GM06990 (cell line): ENCODE measurements at regions not wholly inside any gene's neighbourhood (a gene's known extent, or its start where the extent isn't known, plus 50 kb on each side); places are given as distances from the start of the nearest gene placed in this dataset.

Experiments used
- DNase-seq: peaks from one replicate; pipeline ENCODE4 v3.0.0-alpha.2; 2011; ENCODE audit not compliant: insufficient read length; ENCODE audit errors: extremely low read depth
- H3K27me3 ChIP-seq: replicated peaks from 2 replicates; pipeline ENCODE4 v1.6.0; 2011; ENCODE audit warnings: low read length; ENCODE audit not compliant: control insufficient read depth, insufficient read depth
- H3K36me3 ChIP-seq: 2 replicates; pipeline ENCODE4 v1.5.1; 2011; ENCODE audit warnings: low read length; ENCODE audit not compliant: control insufficient read depth, insufficient read depth
- H3K4me3 ChIP-seq: replicated peaks from 2 replicates; pipeline ENCODE4 v1.5.1; 2011; ENCODE audit warnings: low read depth, mild to moderate bottlenecking, control low read depth, low read length
- CTCF ChIP-seq: IDR thresholded peaks from 2 replicates; pipeline ENCODE4 v1.5.1; 2011; ENCODE audit warnings: low read length, control low read depth, mild to moderate bottlenecking, inconsistent platforms; ENCODE audit not compliant: insufficient read depth, poor library complexity, severe bottlenecking

DNA sequence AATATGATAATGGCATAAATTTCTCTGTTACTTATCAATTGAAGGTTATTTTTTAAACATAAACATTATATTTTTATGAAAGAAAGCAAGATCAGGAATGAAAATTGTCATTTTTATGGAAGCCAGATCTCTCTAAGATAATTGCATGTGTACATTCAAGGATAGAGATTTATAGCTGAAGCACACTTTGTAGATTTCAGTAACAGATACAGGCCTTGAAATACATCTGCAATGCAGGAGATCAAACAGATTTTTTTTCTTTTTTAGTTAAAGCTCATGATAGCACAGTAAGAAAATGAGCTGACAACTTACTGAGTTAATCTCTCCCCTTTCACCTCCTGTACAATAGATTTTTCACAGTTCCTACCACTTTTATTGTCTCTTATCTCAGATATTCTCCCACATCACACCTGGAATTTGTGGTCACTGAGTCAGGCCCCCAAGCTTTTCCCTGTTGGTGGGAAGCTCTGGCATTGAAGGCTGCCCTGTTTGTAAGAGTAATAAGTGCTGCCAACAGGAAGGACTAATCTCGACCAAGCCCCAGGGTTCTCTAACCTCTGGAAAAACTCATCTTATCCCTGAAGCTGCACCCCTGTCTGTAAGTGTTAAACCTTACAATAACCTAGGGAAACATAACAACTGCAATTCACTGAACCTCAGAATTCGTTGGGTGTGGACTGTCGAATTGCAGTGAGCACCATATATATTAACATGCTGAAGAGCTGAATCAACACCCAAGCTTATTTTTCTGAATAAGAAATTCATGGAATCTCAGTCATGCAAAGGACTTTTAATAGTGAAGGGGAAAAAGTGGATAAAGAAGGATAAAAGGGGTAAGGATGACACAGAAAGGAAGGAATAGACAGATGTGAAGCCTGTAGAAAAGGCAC, 599.0 kb downstream of the LMO4 start:
- Histone ChIP-seq H3K27me3 (no peaks in the 10 kb centered on the region), H3K36me3 (no peaks in the 10 kb centered on the region), H3K4me3 (no peak overlapping the region)
- TF ChIP-seq CTCF = no peak
- DNase-seq = no peak

GRCh38 chr1:87928623-87929022, 599.9 kb downstream of the LMO4 start:
- no peak for DNase-seq
- TF ChIP-seq CTCF = no peak
- Histone ChIP-seq H3K27me3 (no peaks in the 10 kb centered on the region), H3K4me3 (no peak overlapping the region), H3K36me3 (no peaks in the 10 kb centered on the region)

GRCh38 chr1:87929906-87930305, 601.2 kb downstream of the LMO4 start:
- Histone ChIP-seq H3K4me3 (no peak overlapping the region), H3K36me3 (no peaks in the 10 kb centered on the region), H3K27me3 (no peaks in the 10 kb centered on the region)
- no peak for DNase-seq
- no peak for TF ChIP-seq CTCF

DNA sequence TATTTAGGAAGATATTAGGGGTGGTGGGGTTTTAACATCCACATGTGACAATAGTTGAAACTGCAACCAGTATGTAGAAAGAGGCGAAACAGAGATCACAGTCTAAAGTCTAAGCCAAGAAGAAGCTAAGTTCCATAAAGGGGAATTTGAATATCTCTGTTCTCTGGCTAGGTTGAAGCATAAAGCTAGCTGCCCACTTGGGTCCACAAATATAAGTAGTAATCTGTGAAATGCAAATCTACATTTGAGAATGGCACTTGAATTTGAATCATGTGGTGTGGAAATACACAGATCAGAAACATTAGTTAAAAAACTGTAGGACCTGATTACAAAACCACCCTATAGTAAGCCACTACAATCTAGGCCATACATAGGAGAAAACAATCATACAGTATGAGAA, 602.1 kb downstream of the LMO4 start:
- no peak for DNase-seq
- Histone ChIP-seq H3K4me3 (no peak overlapping the region), H3K27me3 (no peaks in the 10 kb centered on the region), H3K36me3 (no peaks in the 10 kb centered on the region)
- TF ChIP-seq CTCF = no peak

DNA sequence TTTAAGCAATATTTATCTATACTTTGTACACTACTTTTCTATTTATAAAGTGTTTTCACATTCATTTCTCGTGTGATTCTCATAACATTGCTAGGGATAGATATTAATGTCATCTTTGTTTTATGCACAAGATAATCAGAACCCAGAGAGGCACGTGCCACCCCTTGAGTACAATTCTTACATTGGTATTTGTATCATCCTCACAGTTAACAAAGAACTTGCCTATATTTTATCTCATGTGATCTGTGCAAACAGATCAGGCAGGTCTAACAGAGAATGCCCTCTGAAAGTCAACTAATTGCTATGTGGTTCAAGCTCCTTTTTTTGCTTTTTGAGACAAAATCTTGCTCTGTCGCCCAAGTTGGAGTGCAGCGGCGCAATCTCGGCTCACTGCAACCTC, 604.5 kb downstream of the LMO4 start:
- Histone ChIP-seq H3K36me3 (no peaks in the 10 kb centered on the region), H3K4me3 (no peak overlapping the region), H3K27me3 (no peaks in the 10 kb centered on the region)
- DNase-seq = no peak
- no peak for TF ChIP-seq CTCF
